ENCODE measurements at regions not wholly inside any gene's neighbourhood (a gene's known extent, or its start where the extent isn't known, plus 50 kb on each side); places are given as distances from the start of the nearest gene placed in this dataset.

DNA sequence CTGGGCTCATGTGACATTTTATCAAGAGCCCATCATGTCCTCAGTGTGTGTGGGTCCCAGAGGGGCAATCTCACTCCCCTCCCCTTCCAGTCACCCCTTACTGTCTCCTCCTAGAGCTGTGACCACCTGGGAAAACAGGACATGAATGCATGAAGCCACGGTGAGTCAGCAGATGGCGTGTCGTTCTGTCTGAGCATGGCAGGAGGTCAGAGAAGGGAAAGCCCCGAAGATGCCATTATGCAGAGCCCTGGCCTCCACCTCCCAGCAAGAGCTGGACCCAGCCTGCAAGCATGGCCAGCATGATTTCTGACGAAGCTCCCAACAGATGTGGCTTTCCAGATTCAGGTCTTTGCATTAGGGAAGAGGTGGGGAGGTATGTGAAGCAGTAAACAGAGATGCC, 118.5 kb downstream of the TLE3 start:
- no peak for TF ChIP-seq CTCF (IDR thresholded peaks at IDR 0.05)
- TF ChIP-seq POLR2A (IDR thresholded peaks at IDR 0.05), result no peak

Measured in thyroid gland (tissue), 4 donors.